WI38 (cell line): ENCODE measurements at regions not wholly inside any gene's neighbourhood (a gene's known extent, or its start where the extent isn't known, plus 50 kb on each side); places are given as distances from the start of the nearest gene placed in this dataset.

Experiments
- H3K4me3 ChIP-seq: 2 replicates; pipeline ENCODE4 v1.5.1; 2011; ENCODE audit warnings: low read depth, mild to moderate bottlenecking, control low read depth, low read length
- TF ChIP-seq, protein P1 (sequence below): IDR thresholded peaks from 2 replicates; pipeline ENCODE4 v1.5.1; 2012; ENCODE audit warnings: low read depth, mild to moderate bottlenecking, control low read depth, low read length

GRCh38 chr1:57727121-57727520 lies 303.3 kb upstream of the DAB1 start:
- H3K4me3 ChIP-seq, result no peak overlapping the region
- TF ChIP-seq, protein P1, sequence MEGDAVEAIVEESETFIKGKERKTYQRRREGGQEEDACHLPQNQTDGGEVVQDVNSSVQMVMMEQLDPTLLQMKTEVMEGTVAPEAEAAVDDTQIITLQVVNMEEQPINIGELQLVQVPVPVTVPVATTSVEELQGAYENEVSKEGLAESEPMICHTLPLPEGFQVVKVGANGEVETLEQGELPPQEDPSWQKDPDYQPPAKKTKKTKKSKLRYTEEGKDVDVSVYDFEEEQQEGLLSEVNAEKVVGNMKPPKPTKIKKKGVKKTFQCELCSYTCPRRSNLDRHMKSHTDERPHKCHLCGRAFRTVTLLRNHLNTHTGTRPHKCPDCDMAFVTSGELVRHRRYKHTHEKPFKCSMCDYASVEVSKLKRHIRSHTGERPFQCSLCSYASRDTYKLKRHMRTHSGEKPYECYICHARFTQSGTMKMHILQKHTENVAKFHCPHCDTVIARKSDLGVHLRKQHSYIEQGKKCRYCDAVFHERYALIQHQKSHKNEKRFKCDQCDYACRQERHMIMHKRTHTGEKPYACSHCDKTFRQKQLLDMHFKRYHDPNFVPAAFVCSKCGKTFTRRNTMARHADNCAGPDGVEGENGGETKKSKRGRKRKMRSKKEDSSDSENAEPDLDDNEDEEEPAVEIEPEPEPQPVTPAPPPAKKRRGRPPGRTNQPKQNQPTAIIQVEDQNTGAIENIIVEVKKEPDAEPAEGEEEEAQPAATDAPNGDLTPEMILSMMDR, result no peak

DNA sequence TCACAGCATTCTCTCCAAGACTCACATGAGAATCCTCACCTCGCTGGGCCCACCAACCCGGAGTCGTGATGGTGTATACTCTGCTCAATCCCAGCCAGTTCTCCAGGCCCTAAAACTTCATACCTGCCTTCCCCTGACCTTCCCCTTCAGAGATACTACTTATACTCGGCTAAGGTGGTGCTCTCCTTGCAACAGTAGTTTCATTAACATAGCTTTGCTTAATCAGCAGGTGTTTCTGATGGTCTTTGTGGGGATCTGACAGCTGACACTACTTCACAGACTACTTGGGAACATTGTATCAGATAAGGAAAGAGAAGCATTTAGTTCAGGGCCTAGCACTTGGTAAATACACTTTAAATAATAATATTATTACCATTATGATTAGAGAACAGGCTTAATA lies 301.5 kb upstream of the DAB1 start:
- H3K4me3 ChIP-seq, result no peak overlapping the region
- TF ChIP-seq, protein P1, result no peak

- H3K4me3 ChIP-seq, result no peak overlapping the region
- TF ChIP-seq, protein P1, result no peak
These were observed 300.7 kb upstream of the DAB1 start for GRCh38 chr1:57724535-57724934.

DNA sequence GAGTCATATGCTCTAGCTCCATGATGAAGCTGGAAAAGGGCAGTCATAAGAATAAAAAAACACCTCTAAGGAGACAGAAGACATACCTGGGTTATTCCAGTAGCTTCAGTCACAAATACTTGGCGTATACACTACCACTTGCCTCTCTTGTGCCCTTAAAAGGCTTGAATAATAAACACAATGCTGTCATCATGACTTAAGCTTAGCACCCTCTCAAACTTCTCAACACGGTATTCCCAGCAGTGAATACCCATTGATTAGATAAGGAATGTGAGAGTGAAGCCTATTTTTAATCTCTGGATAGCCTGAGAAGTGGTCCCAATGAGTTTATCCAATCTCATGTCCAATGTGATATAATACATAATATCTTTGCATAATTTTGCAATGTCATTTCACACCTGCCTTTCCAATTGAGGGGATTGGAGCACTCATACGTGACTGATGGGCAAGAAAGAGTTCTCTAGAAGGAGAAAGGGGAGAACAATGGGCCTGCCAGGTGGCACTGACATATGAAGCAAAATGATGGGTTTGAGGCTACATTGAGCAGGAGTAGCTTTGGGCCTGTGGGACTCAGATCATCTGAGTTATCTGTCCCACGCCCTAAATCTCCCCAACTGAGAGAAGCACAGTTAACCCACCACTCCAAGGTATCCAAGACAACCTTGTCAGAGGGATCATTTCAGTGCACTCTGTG lies 298.6 kb upstream of the DAB1 start:
- H3K4me3 ChIP-seq, result no peak overlapping the region
- TF ChIP-seq, protein P1, result no peak

- no peak overlapping the region for H3K4me3 ChIP-seq
- TF ChIP-seq, protein P1, result no peak
These were observed 297.1 kb upstream of the DAB1 start for GRCh38 chr1:57721001-57721400.

DNA sequence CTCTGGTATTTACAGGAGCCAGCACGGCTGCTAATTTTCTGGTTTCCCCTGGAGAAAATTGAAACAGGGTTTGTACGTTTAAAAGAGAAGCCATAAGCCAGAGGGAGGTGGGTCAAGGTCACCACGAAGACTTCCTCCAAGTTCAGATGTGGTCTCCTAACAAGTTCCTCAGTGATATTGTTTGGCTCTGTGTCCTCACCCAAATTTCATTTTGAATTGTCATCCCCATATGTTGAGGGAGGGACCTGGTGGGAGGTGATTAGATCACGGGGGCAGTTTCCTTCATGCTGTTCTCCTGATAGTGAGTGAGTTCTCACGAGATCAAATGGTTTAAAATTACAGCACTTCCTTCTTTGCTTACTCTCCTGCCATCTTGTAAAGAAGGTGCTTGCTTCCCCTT lies 295.4 kb upstream of the DAB1 start:
- TF ChIP-seq, protein P1, result no peak
- no peak overlapping the region for H3K4me3 ChIP-seq

DNA sequence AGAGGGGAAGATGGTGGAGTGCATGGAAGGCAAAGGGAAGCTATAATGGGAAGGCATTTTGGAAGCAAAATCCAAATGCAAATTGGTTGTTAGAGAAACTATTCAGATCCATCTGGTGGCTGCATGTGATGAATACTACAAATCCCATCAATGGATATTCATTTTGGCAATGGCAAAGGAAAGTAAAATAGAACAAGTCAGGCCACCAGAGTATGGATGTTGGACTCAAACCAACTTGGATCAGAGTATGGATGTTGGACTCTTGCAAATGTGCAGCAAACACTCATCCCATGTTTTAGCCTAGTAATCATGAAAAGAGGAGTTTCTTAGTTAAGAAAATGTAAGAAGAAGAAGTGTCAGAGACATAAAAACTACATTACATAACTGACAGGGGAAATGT lies 289.6 kb upstream of the DAB1 start:
- TF ChIP-seq, protein P1, result no peak
- H3K4me3 ChIP-seq, result no peak overlapping the region
